ENCODE measurements at regions not wholly inside any gene's neighbourhood (a gene's known extent, or its start where the extent isn't known, plus 50 kb on each side); places are given as distances from the start of the nearest gene placed in this dataset.
"Not testable (repeated sequence)": the region's sequence is repeated elsewhere in the genome, so short reads cannot be mapped to it uniquely, and the experiment has no call there.

GRCh38 chr16:29205151-29205550, 201.4 kb downstream of the NPIPB11 start:
- H3K9me3 ChIP-seq (ENCODE audit: control insufficient read depth, low read length); DNase-seq; H3K4me1 ChIP-seq (ENCODE audit: control insufficient read depth, insufficient read depth, low read length, poor library complexity, severe bottlenecking); H3K27ac ChIP-seq (ENCODE audit: insufficient read depth, low read length, poor library complexity, severe bottlenecking); H3K4me3 ChIP-seq (ENCODE audit: insufficient read depth, low read depth, low read length, poor library complexity, severe bottlenecking); H3K36me3 ChIP-seq (ENCODE audit: control insufficient read depth, insufficient read depth, low read length); H3K27me3 ChIP-seq (replicated peaks; ENCODE audit: control insufficient read depth, insufficient read depth, low read length, poor library complexity, severe bottlenecking): not testable (repeated sequence)

- H3K27ac ChIP-seq (ENCODE audit: insufficient read depth, low read length, poor library complexity, severe bottlenecking) = no peak overlapping the region
- no peak overlapping the region for H3K4me3 ChIP-seq (ENCODE audit: insufficient read depth, low read depth, low read length, poor library complexity, severe bottlenecking)
- no peaks in the 10 kb centered on the region for H3K36me3 ChIP-seq (ENCODE audit: control insufficient read depth, insufficient read depth, low read length)
- H3K27me3 ChIP-seq (replicated peaks; ENCODE audit: control insufficient read depth, insufficient read depth, low read length, poor library complexity, severe bottlenecking) = no peaks in the 10 kb centered on the region
- DNase-seq = no peak
- no peaks in the 10 kb centered on the region for H3K9me3 ChIP-seq (ENCODE audit: control insufficient read depth, low read length)
- H3K4me1 ChIP-seq (ENCODE audit: control insufficient read depth, insufficient read depth, low read length, poor library complexity, severe bottlenecking) = no peaks in the 10 kb centered on the region
Observed at GRCh38 chr16:29204806-29205135, 201.7 kb downstream of the NPIPB11 start.

DNA sequence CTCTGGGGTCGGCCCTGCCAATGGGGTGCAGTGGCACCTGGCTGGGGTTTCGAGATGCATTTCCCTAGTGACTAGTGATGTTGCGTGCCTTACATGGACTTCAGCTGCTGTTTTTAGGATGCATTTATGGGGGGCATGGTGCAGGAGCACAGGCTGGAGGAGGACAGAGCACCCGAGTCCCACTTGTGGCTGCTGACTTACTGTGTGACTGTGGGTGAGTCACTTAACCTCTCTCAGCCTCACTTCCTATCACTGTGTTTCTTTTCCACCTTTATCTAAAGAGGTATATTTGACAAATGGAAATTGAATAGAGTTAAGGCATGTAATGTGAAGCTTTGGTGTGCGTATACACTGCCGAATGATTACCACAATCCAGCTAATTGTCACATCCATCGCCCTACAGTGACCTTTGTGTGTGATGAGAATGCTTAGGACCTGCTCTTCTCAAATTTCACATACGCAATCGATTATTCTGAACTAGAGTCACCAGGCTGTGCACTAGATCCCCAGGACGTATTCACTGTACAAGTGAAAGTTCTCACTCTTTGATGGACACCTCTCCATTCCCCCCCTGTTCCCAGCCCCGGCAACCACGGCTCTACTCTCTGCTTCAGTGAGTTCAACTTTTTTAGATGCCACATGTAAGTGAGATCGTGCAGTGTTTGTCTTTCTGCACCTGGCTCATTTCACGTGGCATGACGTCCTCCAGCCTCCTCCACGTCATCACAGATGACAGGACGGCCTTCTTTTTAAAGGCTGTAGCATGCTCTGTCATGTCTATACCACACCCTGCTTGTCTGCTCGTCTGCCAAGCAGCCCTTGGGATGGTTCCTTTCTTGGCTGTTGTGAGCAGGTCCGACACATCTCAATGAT, 202.3 kb downstream of the NPIPB11 start:
- not testable (repeated sequence) for DNase-seq

GRCh38 chr16:29203046-29203932, 203.2 kb downstream of the NPIPB11 start:
- not testable (repeated sequence) for H3K4me1 ChIP-seq (ENCODE audit: control insufficient read depth, insufficient read depth, low read length, poor library complexity, severe bottlenecking)

More for the DNA sequence above, 202.3 kb downstream of the NPIPB11 start:
- not testable (repeated sequence) for H3K27me3 ChIP-seq (replicated peaks; ENCODE audit: control insufficient read depth, insufficient read depth, low read length, poor library complexity, severe bottlenecking); H3K4me3 ChIP-seq (ENCODE audit: insufficient read depth, low read depth, low read length, poor library complexity, severe bottlenecking); H3K36me3 ChIP-seq (ENCODE audit: control insufficient read depth, insufficient read depth, low read length); H3K27ac ChIP-seq (ENCODE audit: insufficient read depth, low read length, poor library complexity, severe bottlenecking); H3K4me1 ChIP-seq (ENCODE audit: control insufficient read depth, insufficient read depth, low read length, poor library complexity, severe bottlenecking); H3K9me3 ChIP-seq (ENCODE audit: control insufficient read depth, low read length)

GRCh38 chr16:29202642-29203041, 203.9 kb downstream of the NPIPB11 start:
- not testable (repeated sequence) for H3K27ac ChIP-seq (ENCODE audit: insufficient read depth, low read length, poor library complexity, severe bottlenecking); H3K9me3 ChIP-seq (ENCODE audit: control insufficient read depth, low read length); H3K4me3 ChIP-seq (ENCODE audit: insufficient read depth, low read depth, low read length, poor library complexity, severe bottlenecking); DNase-seq; H3K36me3 ChIP-seq (ENCODE audit: control insufficient read depth, insufficient read depth, low read length); H3K4me1 ChIP-seq (ENCODE audit: control insufficient read depth, insufficient read depth, low read length, poor library complexity, severe bottlenecking); H3K27me3 ChIP-seq (replicated peaks; ENCODE audit: control insufficient read depth, insufficient read depth, low read length, poor library complexity, severe bottlenecking)

More at GRCh38 chr16:29203046-29203932, 203.2 kb downstream of the NPIPB11 start:
- not testable (repeated sequence) for H3K4me3 ChIP-seq (ENCODE audit: insufficient read depth, low read depth, low read length, poor library complexity, severe bottlenecking); H3K36me3 ChIP-seq (ENCODE audit: control insufficient read depth, insufficient read depth, low read length); DNase-seq; H3K27me3 ChIP-seq (replicated peaks; ENCODE audit: control insufficient read depth, insufficient read depth, low read length, poor library complexity, severe bottlenecking); H3K27ac ChIP-seq (ENCODE audit: insufficient read depth, low read length, poor library complexity, severe bottlenecking); H3K9me3 ChIP-seq (ENCODE audit: control insufficient read depth, low read length)

GRCh38 chr16:29202025-29202632, 204.4 kb downstream of the NPIPB11 start:
- H3K36me3 ChIP-seq (ENCODE audit: control insufficient read depth, insufficient read depth, low read length); H3K27me3 ChIP-seq (replicated peaks; ENCODE audit: control insufficient read depth, insufficient read depth, low read length, poor library complexity, severe bottlenecking); H3K4me3 ChIP-seq (ENCODE audit: insufficient read depth, low read depth, low read length, poor library complexity, severe bottlenecking); H3K27ac ChIP-seq (ENCODE audit: insufficient read depth, low read length, poor library complexity, severe bottlenecking); H3K4me1 ChIP-seq (ENCODE audit: control insufficient read depth, insufficient read depth, low read length, poor library complexity, severe bottlenecking); H3K9me3 ChIP-seq (ENCODE audit: control insufficient read depth, low read length); DNase-seq: not testable (repeated sequence)

DNA sequence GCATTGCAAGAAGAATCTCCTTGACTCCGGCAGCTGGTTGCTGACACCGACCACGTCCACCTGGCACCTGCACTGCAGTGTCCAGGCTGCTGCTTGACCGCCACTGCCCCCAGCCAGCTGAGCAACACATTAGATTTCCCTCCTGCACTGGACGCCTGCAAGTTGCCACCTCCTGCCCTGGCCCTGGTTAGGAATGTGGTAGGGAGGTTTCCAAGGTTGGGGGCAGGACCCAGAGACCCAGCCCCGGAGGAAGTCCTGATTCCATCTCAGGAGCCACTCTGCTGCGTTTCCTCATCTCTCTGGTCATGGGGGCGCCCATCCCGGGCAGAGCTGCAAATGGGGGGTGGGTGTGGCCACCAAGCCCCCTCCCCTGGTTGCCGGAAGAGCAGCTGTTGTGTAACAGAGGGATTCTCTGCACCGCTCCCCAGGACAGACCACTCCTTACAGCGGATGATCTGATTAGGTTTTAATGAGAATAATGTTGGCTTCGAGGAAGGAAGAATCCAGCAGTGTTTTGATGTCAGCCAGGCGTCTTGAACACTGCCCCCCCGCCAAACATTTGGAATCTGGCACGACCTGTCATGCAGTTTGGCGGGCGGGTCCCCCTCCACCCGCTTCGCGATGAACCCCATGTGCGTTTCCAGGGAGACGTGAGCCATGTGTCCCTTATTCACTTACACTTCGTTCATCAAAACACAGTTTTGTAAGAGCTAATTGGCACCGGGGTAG, 205.1 kb downstream of the NPIPB11 start:
- not testable (repeated sequence) for H3K4me1 ChIP-seq (ENCODE audit: control insufficient read depth, insufficient read depth, low read length, poor library complexity, severe bottlenecking); DNase-seq; H3K9me3 ChIP-seq (ENCODE audit: control insufficient read depth, low read length); H3K36me3 ChIP-seq (ENCODE audit: control insufficient read depth, insufficient read depth, low read length); H3K27ac ChIP-seq (ENCODE audit: insufficient read depth, low read length, poor library complexity, severe bottlenecking); H3K27me3 ChIP-seq (replicated peaks; ENCODE audit: control insufficient read depth, insufficient read depth, low read length, poor library complexity, severe bottlenecking); H3K4me3 ChIP-seq (ENCODE audit: insufficient read depth, low read depth, low read length, poor library complexity, severe bottlenecking)

GRCh38 chr16:29200681-29201080, 205.8 kb downstream of the NPIPB11 start:
- not testable (repeated sequence) for H3K4me3 ChIP-seq (ENCODE audit: insufficient read depth, low read depth, low read length, poor library complexity, severe bottlenecking); H3K36me3 ChIP-seq (ENCODE audit: control insufficient read depth, insufficient read depth, low read length); DNase-seq; H3K9me3 ChIP-seq (ENCODE audit: control insufficient read depth, low read length); H3K4me1 ChIP-seq (ENCODE audit: control insufficient read depth, insufficient read depth, low read length, poor library complexity, severe bottlenecking); H3K27me3 ChIP-seq (replicated peaks; ENCODE audit: control insufficient read depth, insufficient read depth, low read length, poor library complexity, severe bottlenecking); H3K27ac ChIP-seq (ENCODE audit: insufficient read depth, low read length, poor library complexity, severe bottlenecking)

DNA sequence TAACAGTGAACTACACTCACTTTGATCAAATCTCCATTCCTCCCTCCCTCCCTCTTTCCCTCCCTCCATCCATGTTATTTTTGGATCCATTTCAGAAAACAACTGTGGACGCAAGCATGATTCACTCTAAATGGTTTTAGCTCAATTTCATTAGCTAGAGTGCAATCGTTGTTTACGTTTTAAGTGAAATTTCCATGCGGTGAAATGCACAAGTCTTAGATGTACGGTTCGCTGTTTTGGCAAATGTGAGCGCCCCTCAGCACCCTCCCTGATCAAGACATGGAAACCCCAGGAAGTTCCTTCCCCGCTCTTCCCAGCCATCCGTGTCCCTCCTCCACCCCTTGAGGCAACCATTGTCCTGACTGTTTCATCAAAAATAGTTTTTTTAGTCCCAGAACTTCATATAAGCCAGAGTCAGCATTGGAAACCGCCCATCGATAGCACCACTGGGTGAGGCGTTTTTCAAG, 206.3 kb downstream of the NPIPB11 start:
- H3K4me3 ChIP-seq (ENCODE audit: insufficient read depth, low read depth, low read length, poor library complexity, severe bottlenecking); H3K27me3 ChIP-seq (replicated peaks; ENCODE audit: control insufficient read depth, insufficient read depth, low read length, poor library complexity, severe bottlenecking); H3K4me1 ChIP-seq (ENCODE audit: control insufficient read depth, insufficient read depth, low read length, poor library complexity, severe bottlenecking); DNase-seq; H3K9me3 ChIP-seq (ENCODE audit: control insufficient read depth, low read length); H3K36me3 ChIP-seq (ENCODE audit: control insufficient read depth, insufficient read depth, low read length); H3K27ac ChIP-seq (ENCODE audit: insufficient read depth, low read length, poor library complexity, severe bottlenecking): not testable (repeated sequence)
